ENCODE measurements at regions not wholly inside any gene's neighbourhood (a gene's known extent, or its start where the extent isn't known, plus 50 kb on each side); places are given as distances from the start of the nearest gene placed in this dataset.

DNA sequence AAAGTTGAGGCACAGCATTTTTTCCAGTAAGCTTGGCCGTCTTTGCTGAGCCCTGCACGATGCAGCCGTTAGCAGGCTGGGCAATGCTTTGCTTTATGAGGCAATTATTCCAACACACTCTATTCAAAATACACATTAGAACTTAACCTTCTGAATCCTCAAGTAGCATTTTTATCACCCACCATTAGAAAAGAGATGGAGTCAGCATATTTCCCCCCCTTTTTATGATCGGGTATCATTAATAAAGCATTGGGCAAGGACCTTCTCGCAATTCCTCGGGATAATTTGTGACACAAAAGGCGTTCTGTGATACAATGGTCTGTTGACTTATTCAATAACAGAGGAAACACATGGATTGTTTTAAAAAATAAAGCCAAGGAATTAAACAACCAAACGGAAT, 374.5 kb upstream of the RBFOX1 start:
- TF ChIP-seq, protein P1, sequence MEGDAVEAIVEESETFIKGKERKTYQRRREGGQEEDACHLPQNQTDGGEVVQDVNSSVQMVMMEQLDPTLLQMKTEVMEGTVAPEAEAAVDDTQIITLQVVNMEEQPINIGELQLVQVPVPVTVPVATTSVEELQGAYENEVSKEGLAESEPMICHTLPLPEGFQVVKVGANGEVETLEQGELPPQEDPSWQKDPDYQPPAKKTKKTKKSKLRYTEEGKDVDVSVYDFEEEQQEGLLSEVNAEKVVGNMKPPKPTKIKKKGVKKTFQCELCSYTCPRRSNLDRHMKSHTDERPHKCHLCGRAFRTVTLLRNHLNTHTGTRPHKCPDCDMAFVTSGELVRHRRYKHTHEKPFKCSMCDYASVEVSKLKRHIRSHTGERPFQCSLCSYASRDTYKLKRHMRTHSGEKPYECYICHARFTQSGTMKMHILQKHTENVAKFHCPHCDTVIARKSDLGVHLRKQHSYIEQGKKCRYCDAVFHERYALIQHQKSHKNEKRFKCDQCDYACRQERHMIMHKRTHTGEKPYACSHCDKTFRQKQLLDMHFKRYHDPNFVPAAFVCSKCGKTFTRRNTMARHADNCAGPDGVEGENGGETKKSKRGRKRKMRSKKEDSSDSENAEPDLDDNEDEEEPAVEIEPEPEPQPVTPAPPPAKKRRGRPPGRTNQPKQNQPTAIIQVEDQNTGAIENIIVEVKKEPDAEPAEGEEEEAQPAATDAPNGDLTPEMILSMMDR (IDR thresholded peaks at IDR 0.05; ENCODE audit: extremely low read depth in 1 of 2, insufficient read depth in 1 of 2, low read depth in 1 of 2, low read length in 2 of 2): no peak
- TF ChIP-seq POLR2AphosphoS5 (IDR thresholded peaks at IDR 0.05; ENCODE audit: insufficient read depth, low read depth, low read length) (no peak), POLR2A (IDR thresholded peaks at IDR 0.05; ENCODE audit: low read depth, low read length) (no peak)
